ENCODE measurements at regions not wholly inside any gene's neighbourhood (a gene's known extent, or its start where the extent isn't known, plus 50 kb on each side); places are given as distances from the start of the nearest gene placed in this dataset.

DNA sequence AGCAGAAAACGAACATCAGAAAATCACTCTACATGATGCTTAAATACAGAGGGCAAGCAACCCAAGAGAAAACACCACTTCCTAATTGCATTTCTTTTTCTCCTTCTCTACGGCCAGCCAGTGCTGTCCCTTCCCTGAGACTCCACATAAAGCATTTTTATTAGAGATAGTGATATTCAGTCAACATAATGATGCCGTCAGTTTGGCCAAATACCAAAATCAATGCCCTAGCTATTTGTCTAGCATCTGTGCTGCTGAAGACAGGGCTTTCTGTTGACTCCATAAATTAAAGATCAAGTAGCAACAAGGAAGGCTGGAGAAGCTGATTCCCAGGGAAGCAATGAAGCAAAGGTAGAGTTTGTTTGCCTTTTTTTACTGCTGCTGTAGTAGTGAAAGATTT, 1024.9 kb downstream of the REEP3 start:
- H2AFZ ChIP-seq (ENCODE audit: low read length): no peak overlapping the region
- no peaks in the 10 kb centered on the region for H3F3A ChIP-seq (ENCODE audit: insufficient read depth, low read length)
- H3K4me1 ChIP-seq (ENCODE audit: low read length): no peaks in the 10 kb centered on the region
- H4K20me1 ChIP-seq (ENCODE audit: insufficient read depth, low read length): no peaks in the 10 kb centered on the region
- no peaks in the 10 kb centered on the region for H3K79me2 ChIP-seq (ENCODE audit: low read length)
- no peaks in the 10 kb centered on the region for H3K9me2 ChIP-seq (replicated peaks; ENCODE audit: insufficient read depth, low read length)
- no peak overlapping the region for H3K4me2 ChIP-seq (ENCODE audit: low read depth, low read length)
- H3K9me3 ChIP-seq (replicated peaks; ENCODE audit: insufficient read depth, low read length): no peaks in the 10 kb centered on the region
- no peaks in the 10 kb centered on the region for H3K36me3 ChIP-seq (replicated peaks; ENCODE audit: insufficient read depth, low read length)
- H3K4me3 ChIP-seq (ENCODE audit: low read length): no peak overlapping the region
- no peaks in the 10 kb centered on the region for H3K27me3 ChIP-seq (replicated peaks; ENCODE audit: insufficient read depth, low read length)
- no peak for DNase-seq
- no peak overlapping the region for H3K9ac ChIP-seq (ENCODE audit: low read length)
- H3K27ac ChIP-seq (ENCODE audit: low read length): no peak overlapping the region
- TF ChIP-seq EZH2 (optimal IDR thresholded peaks at IDR 0.05; ENCODE audit: low read depth, low read length) (no peak), CTCF (IDR thresholded peaks at IDR 0.05; ENCODE audit: low read length) (no peak)

- Histone ChIP-seq H2AFZ (ENCODE audit: low read length) (no peak overlapping the region), H3K27ac (ENCODE audit: low read length) (no peak overlapping the region), H3K4me2 (ENCODE audit: low read depth, low read length) (no peak overlapping the region), H4K20me1 (ENCODE audit: insufficient read depth, low read length) (no peaks in the 10 kb centered on the region), H3K79me2 (ENCODE audit: low read length) (no peaks in the 10 kb centered on the region), H3K27me3 (replicated peaks; ENCODE audit: insufficient read depth, low read length) (no peaks in the 10 kb centered on the region), H3F3A (ENCODE audit: insufficient read depth, low read length) (no peaks in the 10 kb centered on the region), H3K9ac (ENCODE audit: low read length) (no peak overlapping the region), H3K9me3 (replicated peaks; ENCODE audit: insufficient read depth, low read length) (no peaks in the 10 kb centered on the region), H3K4me1 (ENCODE audit: low read length) (no peaks in the 10 kb centered on the region), H3K9me2 (replicated peaks; ENCODE audit: insufficient read depth, low read length) (no peaks in the 10 kb centered on the region), H3K4me3 (ENCODE audit: low read length) (no peak overlapping the region), H3K36me3 (replicated peaks; ENCODE audit: insufficient read depth, low read length) (no peaks in the 10 kb centered on the region)
- TF ChIP-seq CTCF (IDR thresholded peaks at IDR 0.05; ENCODE audit: low read length) (no peak), EZH2phosphoT487 (IDR thresholded peaks at IDR 0.05; ENCODE audit: low read length) (no peak), EZH2 (optimal IDR thresholded peaks at IDR 0.05; ENCODE audit: low read depth, low read length) (no peak)
- no peak for DNase-seq
Observed at GRCh38 chr10:64547168-64547567, 1026.0 kb downstream of the REEP3 start.

DNA sequence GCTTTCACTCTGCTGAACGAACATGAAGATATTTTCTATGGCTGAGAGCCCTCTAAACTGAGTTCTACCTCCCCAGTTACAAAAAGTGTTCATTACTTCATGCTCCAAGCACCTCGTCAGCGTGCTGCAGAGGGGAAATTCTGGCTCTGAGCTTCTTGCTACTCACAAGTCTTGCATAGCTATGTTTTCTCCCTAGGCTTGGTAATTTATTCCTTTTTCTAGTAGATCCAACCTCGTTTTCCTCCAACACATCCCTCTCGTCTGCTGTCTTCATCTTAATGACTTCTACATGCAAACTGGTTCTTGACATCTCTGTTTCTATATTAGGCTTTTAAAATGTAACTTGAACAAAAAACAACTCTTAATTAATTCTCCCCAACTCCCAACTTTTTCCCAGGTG, 1034.5 kb downstream of the REEP3 start:
- no peak overlapping the region for H3K9ac ChIP-seq (ENCODE audit: low read length)
- no peak for DNase-seq
- H2AFZ ChIP-seq (ENCODE audit: low read length): no peak overlapping the region

More for the DNA sequence above, 1034.5 kb downstream of the REEP3 start:
- H3K4me3 ChIP-seq (ENCODE audit: low read length): no peak overlapping the region
- no peaks in the 10 kb centered on the region for H4K20me1 ChIP-seq (ENCODE audit: insufficient read depth, low read length)
- no peak for TF ChIP-seq CTCF (IDR thresholded peaks at IDR 0.05; ENCODE audit: low read length)
- no peak for TF ChIP-seq EZH2phosphoT487 (IDR thresholded peaks at IDR 0.05; ENCODE audit: low read length)
- TF ChIP-seq EZH2 (optimal IDR thresholded peaks at IDR 0.05; ENCODE audit: low read depth, low read length): no peak
- H3K36me3 ChIP-seq (replicated peaks; ENCODE audit: insufficient read depth, low read length): no peaks in the 10 kb centered on the region
- no peak overlapping the region for H3K27ac ChIP-seq (ENCODE audit: low read length)
- no peaks in the 10 kb centered on the region for H3K4me1 ChIP-seq (ENCODE audit: low read length)
- H3F3A ChIP-seq (ENCODE audit: insufficient read depth, low read length): no peaks in the 10 kb centered on the region
- no peaks in the 10 kb centered on the region for H3K79me2 ChIP-seq (ENCODE audit: low read length)
- no peaks in the 10 kb centered on the region for H3K27me3 ChIP-seq (replicated peaks; ENCODE audit: insufficient read depth, low read length)
- no peaks in the 10 kb centered on the region for H3K9me3 ChIP-seq (replicated peaks; ENCODE audit: insufficient read depth, low read length)
- H3K9me2 ChIP-seq (replicated peaks; ENCODE audit: insufficient read depth, low read length): no peaks in the 10 kb centered on the region
- H3K4me2 ChIP-seq (ENCODE audit: low read depth, low read length): no peak overlapping the region

Data from MM.1S (cell line).